ENCODE measurements at regions not wholly inside any gene's neighbourhood (a gene's known extent, or its start where the extent isn't known, plus 50 kb on each side); places are given as distances from the start of the nearest gene placed in this dataset.

DNA sequence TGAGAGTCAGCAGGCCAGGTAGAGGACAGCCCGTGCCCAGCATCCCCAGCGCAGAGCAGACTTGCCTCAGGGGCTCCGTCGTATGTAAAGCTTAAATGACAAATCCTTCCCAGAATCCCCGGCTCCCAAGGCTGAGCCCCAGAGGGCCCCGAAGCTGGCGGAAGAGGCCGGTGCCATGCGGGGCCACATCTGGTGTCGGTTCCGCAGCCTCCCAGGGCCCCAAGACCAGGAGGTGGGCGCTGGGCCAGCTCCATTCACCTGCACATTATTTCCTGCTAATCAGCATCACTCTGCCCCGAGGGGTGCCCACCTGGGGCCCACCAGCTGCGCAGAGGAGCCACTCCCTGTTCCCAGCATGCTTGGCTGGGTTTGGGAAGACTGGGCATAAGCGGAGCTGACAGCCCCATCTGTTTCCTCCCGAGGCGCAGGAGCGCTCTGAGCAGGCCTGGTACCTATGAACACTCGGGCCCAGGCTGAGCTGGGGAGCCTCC is 124.0 kb upstream of the PPP1R26 start:
- TF ChIP-seq HOXB13 (CRISPR knock-in tag; IDR thresholded peaks at IDR 0.05; ENCODE audit: low read depth) = no peak
- TF ChIP-seq, protein P1, sequence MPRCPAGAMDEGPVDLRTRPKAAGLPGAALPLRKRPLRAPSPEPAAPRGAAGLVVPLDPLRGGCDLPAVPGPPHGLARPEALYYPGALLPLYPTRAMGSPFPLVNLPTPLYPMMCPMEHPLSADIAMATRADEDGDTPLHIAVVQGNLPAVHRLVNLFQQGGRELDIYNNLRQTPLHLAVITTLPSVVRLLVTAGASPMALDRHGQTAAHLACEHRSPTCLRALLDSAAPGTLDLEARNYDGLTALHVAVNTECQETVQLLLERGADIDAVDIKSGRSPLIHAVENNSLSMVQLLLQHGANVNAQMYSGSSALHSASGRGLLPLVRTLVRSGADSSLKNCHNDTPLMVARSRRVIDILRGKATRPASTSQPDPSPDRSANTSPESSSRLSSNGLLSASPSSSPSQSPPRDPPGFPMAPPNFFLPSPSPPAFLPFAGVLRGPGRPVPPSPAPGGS (IDR thresholded peaks at IDR 0.05) = no peak
- no peak for TF ChIP-seq FOSB (CRISPR knock-in tag; IDR thresholded peaks at IDR 0.05)
- TF ChIP-seq, protein P2, sequence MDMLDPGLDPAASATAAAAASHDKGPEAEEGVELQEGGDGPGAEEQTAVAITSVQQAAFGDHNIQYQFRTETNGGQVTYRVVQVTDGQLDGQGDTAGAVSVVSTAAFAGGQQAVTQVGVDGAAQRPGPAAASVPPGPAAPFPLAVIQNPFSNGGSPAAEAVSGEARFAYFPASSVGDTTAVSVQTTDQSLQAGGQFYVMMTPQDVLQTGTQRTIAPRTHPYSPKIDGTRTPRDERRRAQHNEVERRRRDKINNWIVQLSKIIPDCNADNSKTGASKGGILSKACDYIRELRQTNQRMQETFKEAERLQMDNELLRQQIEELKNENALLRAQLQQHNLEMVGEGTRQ (IDR thresholded peaks at IDR 0.05) = no peak
- no peak for TF ChIP-seq MYC (IDR thresholded peaks at IDR 0.05; ENCODE audit: borderline replicate concordance, low read length)
- no peak for TF ChIP-seq NPAS2 (CRISPR knock-in tag; IDR thresholded peaks at IDR 0.05; ENCODE audit: borderline replicate concordance)
- TF ChIP-seq, protein P3, sequence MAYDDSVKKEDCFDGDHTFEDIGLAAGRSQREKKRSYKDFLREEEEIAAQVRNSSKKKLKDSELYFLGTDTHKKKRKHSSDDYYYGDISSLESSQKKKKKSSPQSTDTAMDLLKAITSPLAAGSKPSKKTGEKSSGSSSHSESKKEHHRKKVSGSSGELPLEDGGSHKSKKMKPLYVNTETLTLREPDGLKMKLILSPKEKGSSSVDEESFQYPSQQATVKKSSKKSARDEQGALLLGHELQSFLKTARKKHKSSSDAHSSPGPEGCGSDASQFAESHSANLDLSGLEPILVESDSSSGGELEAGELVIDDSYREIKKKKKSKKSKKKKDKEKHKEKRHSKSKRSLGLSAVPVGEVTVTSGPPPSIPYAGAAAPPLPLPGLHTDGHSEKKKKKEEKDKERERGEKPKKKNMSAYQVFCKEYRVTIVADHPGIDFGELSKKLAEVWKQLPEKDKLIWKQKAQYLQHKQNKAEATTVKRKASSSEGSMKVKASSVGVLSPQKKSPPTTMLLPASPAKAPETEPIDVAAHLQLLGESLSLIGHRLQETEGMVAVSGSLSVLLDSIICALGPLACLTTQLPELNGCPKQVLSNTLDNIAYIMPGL (CRISPR knock-in tag; IDR thresholded peaks at IDR 0.05; ENCODE audit: borderline replicate concordance) = no peak
- TF ChIP-seq, protein P4, sequence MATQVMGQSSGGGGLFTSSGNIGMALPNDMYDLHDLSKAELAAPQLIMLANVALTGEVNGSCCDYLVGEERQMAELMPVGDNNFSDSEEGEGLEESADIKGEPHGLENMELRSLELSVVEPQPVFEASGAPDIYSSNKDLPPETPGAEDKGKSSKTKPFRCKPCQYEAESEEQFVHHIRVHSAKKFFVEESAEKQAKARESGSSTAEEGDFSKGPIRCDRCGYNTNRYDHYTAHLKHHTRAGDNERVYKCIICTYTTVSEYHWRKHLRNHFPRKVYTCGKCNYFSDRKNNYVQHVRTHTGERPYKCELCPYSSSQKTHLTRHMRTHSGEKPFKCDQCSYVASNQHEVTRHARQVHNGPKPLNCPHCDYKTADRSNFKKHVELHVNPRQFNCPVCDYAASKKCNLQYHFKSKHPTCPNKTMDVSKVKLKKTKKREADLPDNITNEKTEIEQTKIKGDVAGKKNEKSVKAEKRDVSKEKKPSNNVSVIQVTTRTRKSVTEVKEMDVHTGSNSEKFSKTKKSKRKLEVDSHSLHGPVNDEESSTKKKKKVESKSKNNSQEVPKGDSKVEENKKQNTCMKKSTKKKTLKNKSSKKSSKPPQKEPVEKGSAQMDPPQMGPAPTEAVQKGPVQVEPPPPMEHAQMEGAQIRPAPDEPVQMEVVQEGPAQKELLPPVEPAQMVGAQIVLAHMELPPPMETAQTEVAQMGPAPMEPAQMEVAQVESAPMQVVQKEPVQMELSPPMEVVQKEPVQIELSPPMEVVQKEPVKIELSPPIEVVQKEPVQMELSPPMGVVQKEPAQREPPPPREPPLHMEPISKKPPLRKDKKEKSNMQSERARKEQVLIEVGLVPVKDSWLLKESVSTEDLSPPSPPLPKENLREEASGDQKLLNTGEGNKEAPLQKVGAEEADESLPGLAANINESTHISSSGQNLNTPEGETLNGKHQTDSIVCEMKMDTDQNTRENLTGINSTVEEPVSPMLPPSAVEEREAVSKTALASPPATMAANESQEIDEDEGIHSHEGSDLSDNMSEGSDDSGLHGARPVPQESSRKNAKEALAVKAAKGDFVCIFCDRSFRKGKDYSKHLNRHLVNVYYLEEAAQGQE (IDR thresholded peaks at IDR 0.05) = no peak
- no peak for TF ChIP-seq EHF (CRISPR knock-in tag; IDR thresholded peaks at IDR 0.05)
- no peak for TF ChIP-seq EP300 (IDR thresholded peaks at IDR 0.05)
- TF ChIP-seq, protein P5, sequence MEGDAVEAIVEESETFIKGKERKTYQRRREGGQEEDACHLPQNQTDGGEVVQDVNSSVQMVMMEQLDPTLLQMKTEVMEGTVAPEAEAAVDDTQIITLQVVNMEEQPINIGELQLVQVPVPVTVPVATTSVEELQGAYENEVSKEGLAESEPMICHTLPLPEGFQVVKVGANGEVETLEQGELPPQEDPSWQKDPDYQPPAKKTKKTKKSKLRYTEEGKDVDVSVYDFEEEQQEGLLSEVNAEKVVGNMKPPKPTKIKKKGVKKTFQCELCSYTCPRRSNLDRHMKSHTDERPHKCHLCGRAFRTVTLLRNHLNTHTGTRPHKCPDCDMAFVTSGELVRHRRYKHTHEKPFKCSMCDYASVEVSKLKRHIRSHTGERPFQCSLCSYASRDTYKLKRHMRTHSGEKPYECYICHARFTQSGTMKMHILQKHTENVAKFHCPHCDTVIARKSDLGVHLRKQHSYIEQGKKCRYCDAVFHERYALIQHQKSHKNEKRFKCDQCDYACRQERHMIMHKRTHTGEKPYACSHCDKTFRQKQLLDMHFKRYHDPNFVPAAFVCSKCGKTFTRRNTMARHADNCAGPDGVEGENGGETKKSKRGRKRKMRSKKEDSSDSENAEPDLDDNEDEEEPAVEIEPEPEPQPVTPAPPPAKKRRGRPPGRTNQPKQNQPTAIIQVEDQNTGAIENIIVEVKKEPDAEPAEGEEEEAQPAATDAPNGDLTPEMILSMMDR (IDR thresholded peaks at IDR 0.05) = no peak
- TF ChIP-seq FOSL2 (IDR thresholded peaks at IDR 0.05) = no peak
- TF ChIP-seq FOSL2 (CRISPR knock-in tag; IDR thresholded peaks at IDR 0.05) = no peak
- no peak for TF ChIP-seq RCOR1 (IDR thresholded peaks at IDR 0.05; ENCODE audit: low read depth, low read length)
- TF ChIP-seq ZNF302 (CRISPR knock-in tag; IDR thresholded peaks at IDR 0.05) = no peak
- TF ChIP-seq, protein P6, sequence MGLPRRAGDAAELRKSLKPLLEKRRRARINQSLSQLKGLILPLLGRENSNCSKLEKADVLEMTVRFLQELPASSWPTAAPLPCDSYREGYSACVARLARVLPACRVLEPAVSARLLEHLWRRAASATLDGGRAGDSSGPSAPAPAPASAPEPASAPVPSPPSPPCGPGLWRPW (IDR thresholded peaks at IDR 0.05) = no peak
- WGBS (ENCODE audit: missing lambda C conversion rate) = 67% methylated on average over 12 of the region's 19 CpGs
- DNase-seq (ENCODE audit: low read depth in 1 of 2, low spot score in 1 of 2) (no peak), ATAC-seq (no peak), FAIRE-seq (no peak)
- Histone ChIP-seq H3K27ac (no peak overlapping the region), H3K4me3 (no peak overlapping the region), H3K9me3 (no peaks in the 10 kb centered on the region; the same call in 2 of the 3 replicates), H3K4me1 (no peaks in the 10 kb centered on the region), H3K4me2 (no peak overlapping the region)
- CTCF ChIA-PET = interaction anchor here (1.3 kb wide), 1 partner anchor 57 kb away, joined by 3 read pairs; no protein-coding TSS in a partner anchor
- POLR2A ChIA-PET = no interaction called here

Measured in A549 (cell line).